GM23248 (cell line): ENCODE measurements at regions not wholly inside any gene's neighbourhood (a gene's known extent, or its start where the extent isn't known, plus 50 kb on each side); places are given as distances from the start of the nearest gene placed in this dataset.
"Not testable (repeated sequence)": the region's sequence is repeated elsewhere in the genome, so short reads cannot be mapped to it uniquely, and the experiment has no call there.

Experiments
- DNase-seq: peaks from one replicate; pipeline ENCODE4 v3.0.0-alpha.2; 2015
- H2AFZ ChIP-seq: fragments of 200-600 bp; sonication (generic); 2 replicates; pipeline ENCODE4 v1.6.1; 2016; ENCODE audit warnings: antibody characterized with exemption
- H3F3A ChIP-seq: fragments of 200-600 bp; sonication (generic); 2 replicates; pipeline ENCODE4 v1.6.1; 2016; ENCODE audit warnings: mild to moderate bottlenecking, antibody characterized with exemption, mixed run types; ENCODE audit not compliant: insufficient read depth
- H3K27ac ChIP-seq: fragments of 200-600 bp; sonication (generic); 2 replicates; pipeline ENCODE4 v1.5.1; 2016; ENCODE audit warnings: mild to moderate bottlenecking
- H3K27me3 ChIP-seq: fragments of 200-600 bp; sonication (generic); replicated peaks from 2 replicates; pipeline ENCODE4 v1.6.1; 2016; ENCODE audit warnings: mild to moderate bottlenecking; ENCODE audit not compliant: insufficient read depth
- H3K36me3 ChIP-seq: fragments of 200-600 bp; sonication (generic); 2 replicates; pipeline ENCODE4 v1.6.1; 2016; ENCODE audit warnings: low read depth, mild to moderate bottlenecking
- H3K4me1 ChIP-seq: fragments of 200-600 bp; sonication (generic); 2 replicates; pipeline ENCODE4 v1.6.1; 2016; ENCODE audit warnings: mild to moderate bottlenecking; ENCODE audit not compliant: insufficient read depth
- H3K4me2 ChIP-seq: fragments of 200-600 bp; sonication (generic); one replicate; pipeline ENCODE4 v1.6.1; 2016; ENCODE audit warnings: mild to moderate bottlenecking; ENCODE audit not compliant: unreplicated experiment
- H3K4me3 ChIP-seq: fragments of 200-600 bp; sonication (generic); 2 replicates; pipeline ENCODE4 v1.5.1; 2016; ENCODE audit warnings: mild to moderate bottlenecking
- H3K79me2 ChIP-seq: fragments of 200-600 bp; sonication (generic); 2 replicates; pipeline ENCODE4 v1.6.1; 2016; ENCODE audit warnings: mild to moderate bottlenecking; ENCODE audit not compliant: insufficient read depth
- H3K9ac ChIP-seq: fragments of 200-600 bp; sonication (generic); 2 replicates; pipeline ENCODE4 v1.6.1; 2016; ENCODE audit warnings: mild to moderate bottlenecking
- H3K9me2 ChIP-seq: fragments of 200-600 bp; sonication (generic); 2 replicates; pipeline ENCODE4 v1.6.1; 2016; ENCODE audit warnings: mixed run types, mild to moderate bottlenecking, moderate library complexity; ENCODE audit not compliant: insufficient read depth
- H3K9me3 ChIP-seq: fragments of 200-600 bp; sonication (generic); one replicate; pipeline ENCODE4 v1.6.1; 2017; ENCODE audit warnings: low read depth
- H4K20me1 ChIP-seq: fragments of 200-600 bp; sonication (generic); 2 replicates; pipeline ENCODE4 v1.6.0; 2016; ENCODE audit not compliant: insufficient read depth
- EZH2 ChIP-seq: fragments of 200-600 bp; sonication (generic); IDR thresholded peaks from 2 replicates; pipeline ENCODE4 v1.6.1; 2018; ENCODE audit warnings: antibody characterized with exemption, mild to moderate bottlenecking; ENCODE audit not compliant: insufficient read depth, poor library complexity, severe bottlenecking
- EZH2phosphoT487 ChIP-seq: fragments of 200-600 bp; sonication (generic); IDR thresholded peaks from 2 replicates; pipeline ENCODE4 v1.6.1; 2018; ENCODE audit warnings: antibody characterized with exemption, moderate library complexity, mild to moderate bottlenecking, low read depth; ENCODE audit not compliant: insufficient read depth
- WGBS, 2 experiments: methylation state at CpG; one replicate each; pipeline ENCODE4 v1.1.6; 2015 to 2017; ENCODE audit warnings: low lambda C conversion rate in 2 of 2, low coverage in 1 of 2; ENCODE audit errors: missing lambda C conversion rate in 2 of 2; 5-methylcytosine and 5-hydroxymethylcytosine counted together
- in situ Hi-C: fragments of 300-500 bp; cut with MboI; formaldehyde crosslinking; loops from 2 replicates; pipeline ENCODE4 v1.15.0; 2020

DNA sequence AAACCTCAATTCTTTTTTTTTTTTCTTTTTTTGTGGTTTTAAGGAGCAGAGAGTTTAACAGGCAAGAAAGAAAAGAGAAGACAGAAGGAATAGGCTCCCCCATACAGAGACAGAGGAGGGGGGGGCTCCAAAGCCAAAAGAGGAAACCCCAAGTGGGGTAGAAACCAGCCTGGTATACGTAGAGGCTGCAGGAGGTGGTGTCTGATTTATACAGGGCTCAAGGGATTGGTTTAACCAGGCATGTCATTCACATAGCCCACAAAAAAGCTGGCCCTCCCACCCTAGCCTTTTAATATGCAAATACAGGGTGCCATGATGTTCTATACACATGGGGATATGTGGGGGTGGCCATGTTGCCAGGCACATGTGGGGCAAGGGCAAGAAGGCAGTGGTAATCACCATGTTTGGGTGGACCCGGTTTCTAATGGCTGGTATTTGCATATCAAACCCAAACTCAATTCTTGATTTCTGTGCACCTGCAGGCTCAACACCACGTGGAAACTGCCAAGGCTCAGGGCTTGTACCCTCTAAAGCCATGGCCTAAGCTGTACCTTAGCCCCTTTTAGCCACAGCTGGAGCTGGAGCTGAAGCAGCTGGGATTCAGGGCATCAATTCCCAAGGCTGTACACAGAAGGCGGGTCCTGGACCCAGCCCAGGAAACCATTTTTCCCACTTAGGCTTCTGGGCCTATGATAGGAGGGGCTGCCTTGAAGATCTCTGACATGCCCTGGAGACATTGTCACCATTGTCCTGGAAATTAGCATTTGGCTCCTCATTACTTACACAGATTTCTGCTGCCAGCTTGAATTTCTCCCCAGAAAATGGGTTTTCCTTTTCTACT lies 170.3 kb downstream of the MAIP1 start:
- in situ Hi-C loops: no loop called here
- 38 to 56% methylated on average over 4 of the region's 4 CpGs for WGBS, 2 experiments

DNA sequence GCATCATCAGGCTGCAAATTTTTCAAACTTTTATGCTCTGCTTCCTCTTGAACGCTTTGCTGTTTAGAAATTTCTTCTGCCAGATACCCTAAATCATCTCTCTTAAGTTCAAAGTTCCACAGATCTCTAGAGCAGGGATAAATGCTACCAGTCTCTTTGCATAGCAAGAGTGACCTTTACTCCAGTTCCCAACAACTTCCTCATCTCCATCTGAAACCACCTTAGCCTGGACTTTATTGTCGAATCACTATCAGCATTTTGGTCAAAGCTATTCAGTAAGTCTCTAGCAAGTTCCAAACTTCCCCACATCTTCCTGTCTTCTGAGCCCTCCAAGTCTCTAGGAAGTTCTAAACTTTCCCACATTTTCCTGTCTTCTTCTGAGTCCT lies 170.9 kb downstream of the MAIP1 start:
- H3K36me3 ChIP-seq, H4K20me1 ChIP-seq, H3K9me2 ChIP-seq, H3K4me3 ChIP-seq, H3F3A ChIP-seq, H3K4me2 ChIP-seq, H3K27ac ChIP-seq, H3K9ac ChIP-seq, H3K4me1 ChIP-seq, H3K27me3 ChIP-seq, H3K9me3 ChIP-seq, DNase-seq, H2AFZ ChIP-seq, in situ Hi-C loops, H3K79me2 ChIP-seq: not testable (repeated sequence)
- WGBS, 2 experiments: 38 to 53% methylated on average over 2 of the region's 2 CpGs

More for the DNA sequence above, 170.3 kb downstream of the MAIP1 start:
- Histone ChIP-seq H3K4me3 (no peak overlapping the region), H3K9me3 (no peaks in the 10 kb centered on the region), H3K79me2 (no peaks in the 10 kb centered on the region), H3K9me2 (no peaks in the 10 kb centered on the region), H4K20me1 (no peaks in the 10 kb centered on the region), H3K27ac (no peak overlapping the region), H2AFZ (no peak overlapping the region), H3K9ac (no peak overlapping the region), H3F3A (no peaks in the 10 kb centered on the region), H3K4me2 (no peak overlapping the region), H3K4me1 (no peaks in the 10 kb centered on the region), H3K36me3 (no peaks in the 10 kb centered on the region), H3K27me3 (no peaks in the 10 kb centered on the region)
- DNase-seq: no peak
- TF ChIP-seq EZH2phosphoT487: no peak
- TF ChIP-seq EZH2: no peak

DNA sequence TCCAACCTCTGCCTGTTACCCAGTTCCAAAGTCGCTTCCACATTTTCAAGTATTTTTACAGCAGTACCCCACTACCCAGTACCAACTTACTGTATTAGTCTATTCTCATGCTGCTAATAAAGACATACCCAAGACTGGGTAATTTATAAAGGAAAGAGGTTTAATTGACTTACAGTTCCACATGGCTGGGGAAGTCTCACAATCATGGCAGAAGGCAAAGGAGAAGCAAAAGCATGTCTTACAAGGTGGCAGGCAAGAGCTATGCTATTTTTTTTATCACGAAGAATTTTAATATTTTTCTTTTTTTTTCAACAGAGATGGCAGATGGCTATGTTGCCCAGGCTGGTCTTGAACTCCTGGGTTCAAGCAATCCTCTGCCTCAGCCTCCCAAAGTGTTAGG lies 171.3 kb downstream of the MAIP1 start:
- H2AFZ ChIP-seq, H3K36me3 ChIP-seq, H3K27ac ChIP-seq, H3K4me1 ChIP-seq, H3K4me2 ChIP-seq, H4K20me1 ChIP-seq, in situ Hi-C loops, DNase-seq, H3K4me3 ChIP-seq, H3K9me3 ChIP-seq, H3F3A ChIP-seq, H3K9me2 ChIP-seq, H3K27me3 ChIP-seq, H3K79me2 ChIP-seq, H3K9ac ChIP-seq: not testable (repeated sequence)
- WGBS, 2 experiments: 51 to 60% methylated on average over 2 of the region's 2 CpGs

DNA sequence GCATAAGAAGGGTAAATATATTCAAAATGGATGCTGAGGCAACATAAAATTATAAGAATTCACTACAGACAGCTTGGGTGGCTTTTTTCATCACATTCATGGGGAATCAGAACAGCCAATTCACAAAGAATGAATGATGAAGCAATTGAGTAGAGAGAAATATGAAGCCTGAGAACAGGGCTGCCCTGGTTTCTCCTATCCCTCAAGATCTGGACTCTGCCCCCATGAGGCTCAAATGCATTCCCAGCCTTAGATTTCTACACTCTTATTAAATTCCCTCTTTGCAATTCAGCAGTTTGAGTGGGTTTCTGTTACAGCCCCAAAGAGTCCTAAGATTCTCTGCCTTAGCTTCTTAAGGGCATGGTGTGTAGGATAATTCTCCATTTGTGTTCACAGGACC lies 172.5 kb downstream of the MAIP1 start:
- H4K20me1 ChIP-seq: no peaks in the 10 kb centered on the region
- H3K79me2 ChIP-seq: no peaks in the 10 kb centered on the region
- peak overlapping the region; percentile 43; the same call in 1 of the 2 replicates for H2AFZ ChIP-seq
- no peaks in the 10 kb centered on the region for H3K9me3 ChIP-seq
- in situ Hi-C loops: no loop called here
- no peaks in the 10 kb centered on the region for H3K27me3 ChIP-seq
- H3K4me2 ChIP-seq: no peak overlapping the region
- H3K27ac ChIP-seq: no peak overlapping the region
- no peak overlapping the region for H3K9ac ChIP-seq
- DNase-seq: peak; percentile 67
- TF ChIP-seq EZH2phosphoT487 (no peak), EZH2 (no peak)
- H3K4me3 ChIP-seq: no peak overlapping the region
- H3K4me1 ChIP-seq: no peaks in the 10 kb centered on the region; the same call in 1 of the 2 replicates
- H3K36me3 ChIP-seq: no peaks in the 10 kb centered on the region
- no peaks in the 10 kb centered on the region for H3F3A ChIP-seq
- no peaks in the 10 kb centered on the region for H3K9me2 ChIP-seq

DNA sequence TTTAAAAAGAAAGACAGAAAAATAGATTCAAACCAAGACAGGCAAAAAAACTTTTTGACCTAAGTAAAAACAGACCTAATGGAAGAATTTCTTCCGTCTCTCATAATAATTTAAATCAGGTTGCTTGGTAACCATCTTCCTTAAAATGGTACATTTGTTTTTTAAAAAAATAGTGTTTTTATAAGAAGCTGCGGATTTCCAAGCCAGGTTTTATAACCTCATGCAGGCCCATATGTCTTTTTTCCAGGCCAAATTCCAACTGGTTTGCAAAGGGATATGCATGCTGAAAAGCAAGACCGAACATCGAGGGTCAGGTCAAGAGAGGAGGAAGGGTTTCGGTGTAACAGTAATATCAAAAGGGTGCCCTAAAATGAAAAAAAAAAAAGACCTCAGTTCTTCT lies 172.9 kb downstream of the MAIP1 start:
- 44 to 50% methylated on average over 5 of the region's 5 CpGs for WGBS, 2 experiments

More for the DNA sequence above, 172.9 kb downstream of the MAIP1 start:
- no peaks in the 10 kb centered on the region for H3F3A ChIP-seq
- H3K4me2 ChIP-seq: no peak overlapping the region
- TF ChIP-seq EZH2phosphoT487: no peak
- no peak for TF ChIP-seq EZH2
- H3K4me3 ChIP-seq: no peak overlapping the region
- H4K20me1 ChIP-seq: no peaks in the 10 kb centered on the region
- in situ Hi-C loops: no loop called here
- no peak overlapping the region for H2AFZ ChIP-seq
- no peaks in the 10 kb centered on the region; the same call in 1 of the 2 replicates for H3K4me1 ChIP-seq
- H3K27me3 ChIP-seq: no peaks in the 10 kb centered on the region
- no peak overlapping the region for H3K27ac ChIP-seq
- H3K9me3 ChIP-seq: no peaks in the 10 kb centered on the region
- no peaks in the 10 kb centered on the region for H3K79me2 ChIP-seq
- no peaks in the 10 kb centered on the region for H3K36me3 ChIP-seq
- H3K9ac ChIP-seq: no peak overlapping the region
- no peak for DNase-seq
- no peaks in the 10 kb centered on the region for H3K9me2 ChIP-seq
